ENCODE measurements at regions not wholly inside any gene's neighbourhood (a gene's known extent, or its start where the extent isn't known, plus 50 kb on each side); places are given as distances from the start of the nearest gene placed in this dataset.

DNA sequence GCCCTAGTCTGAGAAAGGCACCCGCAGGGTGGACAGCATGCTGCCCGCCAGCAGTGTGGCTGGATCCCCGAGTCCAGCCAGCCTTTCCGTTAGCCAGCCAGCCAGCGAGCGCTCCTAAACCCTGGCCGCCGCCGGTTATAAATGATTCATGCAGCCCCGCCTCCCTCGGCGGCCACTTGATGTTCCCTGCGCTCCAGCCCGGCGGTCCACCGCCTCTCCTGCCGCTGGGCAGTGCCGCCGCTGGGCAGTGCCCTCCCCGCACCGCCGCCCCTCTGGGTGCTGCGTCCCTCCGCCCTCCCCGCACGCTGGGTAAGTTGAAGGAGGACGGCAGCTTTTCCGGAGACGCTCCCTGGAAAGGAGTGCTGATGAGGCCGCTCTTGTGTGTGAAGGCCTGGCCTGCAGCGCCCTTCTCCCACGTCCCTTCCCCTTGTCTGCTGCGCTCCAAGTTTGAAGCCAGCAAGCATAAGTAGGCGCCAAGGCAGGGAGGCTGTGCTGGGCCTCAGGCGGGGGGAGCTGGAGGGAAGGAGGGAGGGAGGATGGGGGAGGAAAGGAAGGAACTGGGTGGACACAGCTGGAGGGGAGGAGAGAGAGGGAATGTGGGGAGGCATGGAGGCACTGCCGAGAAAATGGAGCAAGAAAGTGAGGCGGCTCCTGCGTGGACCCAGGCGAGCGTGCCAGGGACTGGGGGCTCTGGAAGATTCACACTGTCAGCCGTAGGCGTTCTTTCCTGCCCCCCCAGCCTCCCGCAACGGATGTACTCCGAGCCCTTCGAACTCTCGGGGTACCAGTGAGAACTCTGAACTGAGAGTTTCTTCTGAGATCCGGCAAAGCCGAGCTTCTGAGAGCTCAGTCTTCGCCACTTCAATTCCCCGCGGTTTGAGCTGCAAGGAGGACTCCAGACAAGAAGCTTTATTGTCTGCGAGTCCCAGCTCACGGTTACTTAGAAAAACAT is 131.9 kb downstream of the GLI2 start:
- DNase-seq: no peak

DNA sequence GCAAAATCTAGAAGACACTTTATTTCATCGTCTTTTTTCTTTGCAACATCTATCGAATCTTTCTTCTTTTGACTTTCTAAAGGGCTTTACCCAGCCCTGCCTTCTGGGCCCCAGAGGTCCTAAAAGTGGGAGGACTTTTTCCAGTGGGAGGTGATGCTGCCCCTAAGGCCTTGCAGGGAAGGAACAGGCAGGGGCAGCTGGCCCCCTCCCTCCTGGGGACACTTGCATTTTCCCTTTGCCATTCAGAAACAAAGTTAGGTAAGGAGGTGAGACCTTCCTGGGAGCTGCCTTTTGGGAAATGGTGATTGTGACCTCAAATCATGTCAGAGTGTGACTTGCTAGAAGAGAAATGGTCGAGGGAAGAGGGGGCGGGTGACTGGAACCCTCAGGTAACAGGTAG is 132.7 kb downstream of the GLI2 start:
- DNase-seq: no peak

DNA sequence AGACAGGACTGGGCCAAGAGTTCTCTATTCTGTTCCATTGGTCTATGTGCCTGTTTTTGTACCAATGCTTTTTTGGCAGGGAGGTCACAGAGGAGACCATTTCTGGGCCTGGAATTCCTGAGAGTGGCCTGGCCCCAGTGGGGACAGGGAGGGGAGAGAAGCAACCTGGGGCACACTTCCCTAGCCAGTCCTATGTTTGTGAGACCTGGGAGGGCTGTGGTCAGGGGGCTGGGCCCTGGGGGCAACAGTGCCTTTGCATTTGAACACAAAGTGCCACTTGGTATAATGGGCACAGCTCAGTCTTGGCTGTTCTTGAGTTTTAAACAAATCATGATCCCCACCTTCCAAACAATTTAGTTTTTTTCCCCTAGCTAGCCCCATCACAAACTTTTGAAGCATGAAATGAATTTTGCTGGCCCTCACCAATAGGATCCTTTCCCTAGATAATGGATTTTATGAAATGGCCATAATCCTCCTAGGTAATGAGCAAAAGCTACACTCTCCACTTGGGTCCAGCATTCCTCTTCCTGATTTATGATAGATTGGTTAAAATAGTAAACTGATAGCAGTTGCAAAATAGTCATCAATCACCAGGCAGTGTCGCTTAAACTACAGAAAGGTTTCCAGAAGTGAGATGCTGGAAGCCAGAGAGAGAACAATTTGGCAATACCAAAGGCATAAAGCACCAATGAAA is 133.5 kb downstream of the GLI2 start:
- no peak for DNase-seq

DNA sequence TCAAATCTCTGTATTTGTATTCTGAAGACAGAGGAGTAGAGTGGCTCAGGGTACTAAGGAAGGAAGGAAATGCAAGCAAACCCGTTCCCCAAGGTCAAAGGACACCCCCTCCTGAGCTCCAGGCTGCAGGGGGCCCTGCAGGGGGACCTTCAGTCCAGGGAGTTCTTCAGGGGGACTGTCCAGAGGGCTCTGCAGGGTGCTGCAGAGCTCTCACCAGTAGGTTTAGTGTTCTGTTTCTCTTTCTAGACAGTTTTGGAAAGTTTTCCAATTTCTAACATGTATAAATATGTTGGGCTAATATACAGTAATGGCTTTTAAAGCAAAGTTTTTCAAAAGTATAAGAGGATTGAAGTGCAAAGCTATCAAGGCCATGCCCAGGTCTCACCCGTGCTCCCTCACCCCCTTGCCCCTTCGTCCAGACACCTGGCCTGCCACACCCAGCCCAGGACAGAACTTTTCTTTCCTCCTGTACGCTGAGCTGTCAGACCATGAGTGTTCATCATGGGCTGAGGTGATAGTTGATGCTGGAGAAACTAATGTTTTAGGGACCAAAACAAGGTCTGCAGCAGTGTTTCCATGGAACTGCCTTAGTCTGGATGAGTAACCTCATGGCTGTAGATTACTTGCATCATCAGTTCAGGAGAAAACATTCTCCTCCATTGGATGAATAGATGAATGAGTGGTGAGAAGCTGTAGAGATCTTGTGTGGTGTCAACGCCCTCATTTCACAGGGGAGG is 134.2 kb downstream of the GLI2 start:
- DNase-seq: no peak

DNA sequence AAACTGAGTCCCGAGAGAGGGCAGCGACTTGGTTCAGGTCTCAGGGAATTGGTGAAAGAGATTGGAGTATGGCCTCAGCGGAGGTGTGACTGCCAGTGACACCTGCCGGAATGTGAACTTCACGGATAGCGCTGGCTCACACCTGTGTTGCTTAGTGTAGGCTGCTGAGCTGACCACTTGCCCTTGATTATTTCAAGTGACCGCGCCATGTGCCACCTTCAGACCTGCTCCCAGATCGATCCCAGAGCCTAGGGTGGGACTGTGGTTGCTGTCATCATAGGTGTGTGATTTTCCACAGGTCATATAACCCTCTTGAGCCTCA is 134.8 kb downstream of the GLI2 start:
- no peak for DNase-seq

DNA sequence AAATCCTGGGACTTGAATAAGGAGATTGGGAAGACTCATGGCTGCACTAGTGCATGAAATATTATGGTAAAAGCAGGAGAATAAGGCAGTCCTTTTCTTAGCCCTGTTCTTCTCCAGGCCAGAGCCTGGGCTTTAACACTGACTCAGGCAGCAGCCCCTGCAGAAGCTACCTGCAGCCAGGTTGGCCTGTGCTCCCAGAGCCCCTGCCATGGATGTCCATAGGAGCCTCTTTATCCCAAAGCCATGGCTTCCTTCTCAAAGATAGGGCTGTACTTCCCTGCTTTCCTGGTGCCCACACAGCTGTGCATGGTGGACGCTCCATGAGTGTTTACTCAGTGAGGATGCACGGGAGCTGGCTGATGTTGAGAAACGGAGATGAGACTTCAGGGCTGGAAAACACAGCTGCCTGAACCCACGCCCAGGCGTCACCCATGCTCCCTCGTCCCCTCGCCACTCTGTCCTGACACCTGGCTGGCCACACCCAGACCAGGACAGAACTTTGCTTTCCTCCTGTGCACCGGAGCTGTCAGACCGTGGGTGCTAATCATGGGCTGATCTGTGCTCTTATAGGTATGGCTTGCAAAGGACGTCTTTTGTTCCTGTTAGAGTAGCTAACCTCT is 135.5 kb downstream of the GLI2 start:
- DNase-seq: no peak

DNA sequence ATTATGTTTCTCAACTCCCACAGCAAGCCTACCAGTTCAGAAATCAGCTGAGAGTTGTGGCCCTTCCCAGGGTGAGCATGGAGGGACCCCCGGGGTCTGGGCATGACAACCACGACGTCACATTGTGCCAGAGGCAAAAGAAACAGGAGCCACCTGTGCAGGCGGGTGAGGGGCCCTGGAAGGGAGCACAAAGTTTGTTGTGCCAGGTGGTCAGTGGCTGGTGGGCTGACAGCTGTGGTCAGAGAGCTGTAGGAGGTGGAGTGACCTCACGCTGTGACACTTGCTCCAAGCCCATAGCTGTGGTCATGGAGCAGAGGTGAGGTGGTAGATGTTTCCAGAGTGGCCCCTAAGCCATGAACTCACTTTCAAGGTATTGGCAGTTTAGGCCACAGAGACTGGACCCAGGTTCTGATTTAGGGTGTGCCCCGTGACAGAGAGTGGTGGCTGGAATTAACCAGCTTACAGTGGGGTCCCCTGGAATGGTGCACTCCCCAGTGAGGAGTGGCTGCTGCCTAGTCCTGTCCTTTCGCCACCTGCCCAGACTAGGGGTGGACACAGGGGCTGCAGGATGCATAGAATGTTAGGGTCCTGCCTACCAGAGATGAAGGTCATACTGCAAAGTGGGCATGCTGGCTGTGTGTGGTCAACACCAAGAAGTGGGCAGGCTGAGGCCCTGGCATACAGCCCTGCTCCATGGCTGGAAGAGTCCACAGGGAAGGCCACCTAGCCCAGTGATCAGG is 136.4 kb downstream of the GLI2 start:
- no peak for DNase-seq

DNA sequence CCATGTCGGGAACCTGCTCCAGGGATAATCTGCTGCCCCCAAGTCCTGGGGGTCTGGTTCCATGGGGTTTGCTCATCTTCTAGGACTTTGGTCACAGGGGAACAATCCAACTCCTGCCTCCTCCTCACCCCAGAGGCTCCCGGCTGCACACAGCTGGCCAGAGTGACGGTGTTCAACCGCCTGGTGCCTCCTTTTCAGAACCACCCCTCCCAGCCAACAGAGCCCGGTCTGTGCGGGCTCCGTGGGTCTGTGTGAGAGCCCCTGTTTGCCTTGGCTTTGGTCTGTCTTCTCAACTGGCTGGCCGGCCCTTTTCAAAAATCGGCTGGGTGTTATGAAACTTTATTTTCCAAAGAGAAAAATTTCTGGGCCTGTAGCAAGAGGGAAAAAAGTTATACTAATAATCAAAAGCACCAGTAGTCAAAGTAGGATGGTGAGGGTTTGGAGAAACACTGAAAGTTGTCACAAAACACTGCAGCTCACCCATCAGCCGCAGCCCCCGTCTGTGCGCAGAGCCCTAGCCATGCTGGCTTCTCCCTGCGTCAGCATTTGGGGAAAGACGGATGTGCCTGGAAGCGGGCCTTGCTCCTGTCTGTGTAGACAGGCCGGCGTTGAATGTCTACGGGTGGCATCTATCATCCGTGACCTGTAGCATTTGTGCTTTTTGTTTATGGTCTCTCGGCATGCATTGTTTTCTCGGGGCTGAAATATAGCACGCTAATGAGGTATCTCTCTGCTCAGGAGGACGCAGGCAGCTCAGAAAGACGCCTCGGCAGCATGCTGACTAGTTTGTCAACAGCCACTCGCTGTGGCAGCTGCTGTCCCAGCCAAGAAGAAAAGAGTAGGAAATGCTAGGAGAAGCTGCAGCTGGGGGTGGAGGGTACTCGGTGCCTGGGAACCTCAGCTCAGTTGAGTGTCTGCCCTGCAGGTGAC is 138.6 kb downstream of the GLI2 start:
- DNase-seq: no peak

DNA sequence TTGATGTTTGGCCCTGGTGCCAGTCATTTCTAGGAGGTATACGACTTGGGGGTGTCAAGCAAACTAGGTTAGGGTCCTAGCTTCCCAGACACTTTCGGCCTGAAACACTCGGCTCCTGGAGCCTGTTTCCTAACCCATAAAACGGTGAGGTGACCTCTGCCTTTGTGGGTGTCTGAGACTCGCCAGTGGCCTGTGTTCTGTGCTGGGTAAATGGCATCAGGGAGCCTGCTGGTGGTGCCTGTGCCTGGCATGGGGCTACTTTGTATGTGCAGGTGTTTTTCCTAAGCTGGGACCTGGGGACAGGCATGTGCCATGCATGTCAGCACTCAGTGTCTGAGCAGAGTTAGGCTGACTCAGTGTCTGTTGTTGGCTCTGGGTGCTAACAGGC is 139.2 kb downstream of the GLI2 start:
- DNase-seq: no peak

DNA sequence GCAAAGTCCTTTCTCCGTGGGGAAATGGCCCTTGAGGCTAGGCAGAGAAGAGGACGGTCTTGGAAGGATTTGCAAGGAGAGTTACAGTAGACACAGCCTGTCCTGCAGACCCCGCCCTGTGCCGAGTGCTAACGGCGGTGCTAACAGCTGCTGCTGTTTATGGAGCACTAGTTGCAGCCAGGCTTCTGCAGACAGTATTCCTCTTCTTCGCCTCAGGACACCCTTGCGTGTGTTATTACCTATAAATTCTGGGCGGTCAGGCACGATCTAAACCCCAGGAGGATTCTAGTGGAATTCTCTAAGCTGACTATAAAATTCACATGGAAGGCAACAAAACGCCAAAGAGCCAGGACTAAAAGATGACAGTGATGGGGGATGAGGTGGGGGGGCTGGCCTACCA is 139.8 kb downstream of the GLI2 start:
- no peak for DNase-seq

DNA sequence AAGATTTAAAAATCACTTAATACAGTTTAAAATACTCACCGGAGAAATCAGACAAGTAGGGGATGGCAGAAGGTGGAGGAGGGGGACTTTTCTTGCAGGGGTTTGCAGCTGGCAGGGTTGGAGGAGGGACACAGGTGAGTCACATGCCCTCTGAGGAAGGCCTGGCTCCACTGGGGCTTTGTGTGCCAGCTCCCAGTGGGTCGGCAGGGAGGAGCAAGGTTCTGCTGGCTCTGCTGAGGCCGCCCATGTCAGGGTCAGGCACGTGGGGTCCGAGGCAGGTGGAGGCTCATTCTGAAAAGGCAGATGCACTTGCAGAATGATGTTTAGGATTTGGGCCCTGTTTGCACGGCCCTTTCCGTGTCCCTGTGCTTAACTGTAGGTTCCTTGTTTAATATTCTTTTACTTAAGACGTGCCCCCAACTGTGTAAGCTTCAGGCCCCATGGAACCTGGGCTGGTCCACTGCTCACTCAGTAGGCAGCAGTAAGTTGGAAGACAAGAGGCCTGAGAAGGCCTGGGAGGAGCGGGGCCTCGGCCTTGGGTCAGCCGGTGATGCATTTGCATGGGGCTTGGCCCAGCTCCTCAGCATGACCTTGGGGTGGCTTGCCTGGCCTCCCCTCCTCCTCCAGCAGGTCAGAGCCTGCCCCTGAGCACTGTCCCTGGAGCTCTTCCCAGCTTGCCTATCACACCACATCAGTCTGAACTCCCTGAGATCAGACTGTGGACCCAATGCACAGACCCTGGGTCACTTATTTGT is 141.0 kb downstream of the GLI2 start:
- no peak for DNase-seq

DNA sequence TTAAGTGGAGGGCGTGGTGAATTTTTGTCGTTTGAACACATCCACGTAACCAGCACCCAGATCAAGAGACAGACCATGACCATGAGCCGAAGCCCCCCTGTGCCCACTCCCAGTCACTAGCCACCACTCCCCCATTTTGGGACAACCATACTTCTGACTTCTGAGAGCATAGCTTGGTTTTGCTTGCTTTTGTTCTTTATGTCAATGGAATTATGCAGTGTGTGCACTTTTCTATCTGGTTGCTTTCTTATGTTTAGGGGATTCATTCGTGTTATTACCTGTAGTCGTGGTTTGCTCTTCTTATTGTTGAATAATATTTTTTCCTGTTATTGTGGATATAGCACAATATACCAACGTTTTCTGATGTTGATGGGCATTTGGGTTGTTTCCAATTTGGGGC is 141.7 kb downstream of the GLI2 start:
- no peak for DNase-seq

DNA sequence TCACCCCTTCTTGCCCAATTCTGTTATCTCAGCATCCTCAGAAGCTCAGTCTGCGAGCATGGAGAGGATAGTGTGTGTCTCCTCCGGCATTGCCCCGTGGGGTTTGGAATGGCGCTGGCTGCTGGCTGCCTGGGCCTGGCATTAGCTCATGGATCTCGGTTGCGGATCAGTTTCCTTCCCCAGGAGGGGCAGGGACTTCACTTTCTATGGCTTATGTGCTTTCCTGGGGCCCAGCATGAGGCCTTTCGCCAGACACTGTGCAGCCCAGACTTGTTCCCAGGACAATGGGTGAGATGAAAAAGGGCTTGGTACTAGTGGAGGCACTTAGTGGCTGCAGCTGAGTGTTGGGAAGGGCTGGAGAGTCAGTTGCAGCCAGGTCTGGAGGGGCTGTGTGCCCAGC is 143.3 kb downstream of the GLI2 start:
- no peak for DNase-seq

DNA sequence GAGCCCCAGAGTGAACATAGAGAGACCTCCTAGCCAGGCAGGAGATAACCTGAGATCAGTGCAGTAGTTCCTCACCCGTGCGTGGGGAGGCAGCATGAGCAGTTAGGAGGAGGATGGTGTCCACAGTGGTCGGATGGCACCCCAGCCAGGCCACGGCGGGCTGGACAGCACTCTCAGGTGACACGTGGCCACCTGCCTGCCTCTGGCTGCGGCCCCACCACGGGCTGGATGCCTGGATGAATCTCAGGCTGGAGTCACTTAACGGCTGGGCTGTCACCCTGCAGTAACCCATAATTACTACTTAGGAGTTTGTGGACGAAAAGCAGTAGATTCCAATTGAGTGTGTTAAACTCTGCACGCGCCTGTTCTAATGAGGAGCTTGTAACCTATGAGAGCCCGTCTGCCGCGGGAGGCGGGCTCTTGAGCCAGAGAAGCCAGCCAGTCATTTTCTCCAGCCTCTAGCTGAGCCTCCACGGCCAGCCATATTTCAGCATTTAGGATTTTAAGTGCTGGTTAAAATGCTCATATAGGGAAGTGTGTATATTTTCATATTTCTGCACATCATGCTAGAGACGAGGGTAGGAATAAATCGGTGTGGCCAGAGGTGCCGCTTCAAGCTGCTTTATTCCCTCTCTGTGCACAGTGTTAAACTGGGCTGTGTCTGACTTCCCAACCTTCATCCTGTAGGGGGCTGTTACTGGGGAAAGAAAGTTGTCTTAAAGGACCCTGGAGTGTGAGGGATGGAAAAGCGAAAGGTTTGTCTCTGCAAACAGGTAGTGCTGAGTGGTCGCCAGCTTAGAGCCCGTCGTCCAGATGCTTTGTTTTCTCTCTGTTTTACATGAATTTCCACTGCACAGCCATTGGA is 144.0 kb downstream of the GLI2 start:
- DNase-seq: no peak

DNA sequence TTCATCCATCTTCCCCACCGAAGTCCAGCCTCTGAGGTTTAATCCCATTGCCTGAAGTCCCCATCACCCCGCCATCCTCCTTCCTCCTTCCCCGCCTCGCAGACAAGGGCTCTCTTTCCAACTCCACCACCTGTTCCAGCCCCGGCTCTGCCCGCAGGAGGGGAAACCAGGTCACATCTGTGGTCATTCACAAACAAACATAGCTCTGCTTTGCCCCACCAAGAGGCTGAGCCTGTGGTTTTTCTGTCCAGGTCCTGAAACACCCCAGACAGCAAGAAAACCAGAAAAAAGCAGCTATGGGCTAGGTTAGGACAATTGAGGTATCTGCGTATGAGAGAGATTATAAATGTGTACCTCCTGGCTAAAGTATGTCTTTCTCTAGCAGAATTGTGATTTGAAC is 144.7 kb downstream of the GLI2 start:
- no peak for DNase-seq

DNA sequence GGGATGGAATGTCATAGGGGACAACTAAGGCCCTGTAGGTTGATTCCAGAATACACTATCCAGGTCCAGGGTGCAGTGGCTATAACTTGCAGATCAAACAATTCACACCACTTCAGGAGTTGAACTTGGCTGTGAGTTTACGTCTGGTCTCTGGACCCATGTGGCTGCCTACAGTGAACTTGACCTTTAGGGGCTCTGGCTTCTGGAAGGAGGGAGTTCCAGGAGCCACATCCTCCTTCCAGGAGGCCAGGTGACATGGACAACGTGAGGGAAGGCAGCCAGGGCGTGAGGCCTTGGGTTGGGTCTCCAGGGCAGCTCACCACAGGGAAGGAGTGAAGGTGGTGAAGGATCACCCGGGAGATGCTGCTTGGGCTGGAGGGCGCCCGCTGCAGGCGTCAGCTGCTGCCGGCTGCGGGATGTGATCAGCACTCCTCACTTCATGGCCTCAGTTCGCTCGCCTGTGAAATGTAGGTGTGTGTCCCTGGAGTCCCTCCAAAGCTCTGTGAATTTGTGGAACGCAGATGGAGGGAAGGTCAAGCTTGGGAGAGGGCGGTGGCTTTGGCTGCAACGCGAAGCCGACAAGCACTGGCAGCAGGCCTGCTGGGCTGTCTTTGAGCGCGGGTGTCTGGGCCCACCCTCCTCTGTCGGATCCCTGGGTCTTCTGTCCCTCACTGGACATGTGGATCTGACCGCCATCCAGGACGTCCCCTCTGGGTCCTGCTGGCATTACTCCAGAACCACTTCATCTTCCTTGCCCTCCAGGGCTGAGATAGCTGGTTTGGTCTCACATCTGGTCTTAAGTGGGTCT is 146.5 kb downstream of the GLI2 start:
- no peak for DNase-seq

DNA sequence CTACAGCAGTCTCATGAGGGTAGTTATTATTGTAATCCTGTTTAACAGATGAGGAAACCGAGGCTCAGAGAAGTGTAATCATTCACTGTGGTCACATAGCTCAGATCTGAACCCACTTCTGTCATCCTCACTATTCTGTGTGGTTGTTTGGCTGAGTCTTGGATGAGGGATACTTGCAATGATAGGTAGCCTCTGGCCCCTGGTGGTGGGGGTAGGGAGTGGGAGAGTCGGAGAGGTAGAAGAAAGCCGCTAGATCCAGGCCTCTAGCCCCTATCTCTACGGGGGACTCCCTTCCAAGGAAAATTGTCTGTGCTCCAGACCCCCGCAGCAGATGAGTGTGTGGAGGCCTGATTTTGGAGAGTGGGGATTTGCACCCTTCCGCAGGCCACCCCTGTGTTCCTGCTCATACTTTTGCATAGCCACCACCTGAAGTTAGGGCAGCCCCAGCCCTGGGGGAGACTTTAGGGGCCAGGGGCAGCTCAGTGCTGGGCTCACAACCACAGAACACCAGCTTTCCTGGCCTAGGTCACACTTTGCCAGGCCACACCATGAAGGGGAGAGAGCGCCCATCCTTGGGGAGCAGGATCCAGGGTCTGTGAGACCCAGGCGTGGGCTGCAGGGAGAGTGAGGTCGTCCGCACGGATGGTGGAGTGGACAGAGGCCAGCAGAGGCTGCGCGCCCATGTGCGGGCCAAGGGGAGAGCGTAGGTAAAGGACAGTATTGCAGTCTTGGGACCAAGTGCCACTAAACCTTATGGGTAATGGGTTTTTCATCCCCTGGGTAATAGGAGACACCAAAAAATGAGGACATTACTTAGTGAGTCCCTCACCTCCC is 148.2 kb downstream of the GLI2 start:
- no peak for DNase-seq

Measured in NCI-H1092 treated with DMSO at 0.1 percent for 48 hours (cell line).